Chondrocyte (in vitro differentiated cells): ENCODE measurements at regions not wholly inside any gene's neighbourhood (a gene's known extent, or its start where the extent isn't known, plus 50 kb on each side); places are given as distances from the start of the nearest gene placed in this dataset.

Experiments
- DNase-seq: peaks from one replicate; pipeline ENCODE4 v3.0.0; 2021; ENCODE audit warnings: mixed read lengths, low spot score
- H3K27ac Mint-ChIP-seq: one replicate; pipeline ENCODE4 v1.8.0; 2021; ENCODE audit warnings: mild to moderate bottlenecking, moderate library complexity, mixed read lengths; ENCODE audit not compliant: unreplicated experiment
- H3K27me3 Mint-ChIP-seq: 2 replicates; pipeline ENCODE4 v1.8.0; 2021; ENCODE audit warnings: low read depth, mixed read lengths
- H3K36me3 Mint-ChIP-seq: 2 replicates; pipeline ENCODE4 v1.8.0; 2021; ENCODE audit warnings: low read depth, mixed read lengths
- H3K4me1 Mint-ChIP-seq: 2 replicates; pipeline ENCODE4 v1.8.0; 2021; ENCODE audit warnings: low read depth, mild to moderate bottlenecking, mixed read lengths
- H3K4me3 Mint-ChIP-seq: one replicate; pipeline ENCODE4 v1.8.0; 2021; ENCODE audit warnings: mild to moderate bottlenecking, moderate library complexity, mixed read lengths; ENCODE audit not compliant: unreplicated experiment
- H3K9me3 Mint-ChIP-seq: 2 replicates; pipeline ENCODE4 v1.8.0; 2021; ENCODE audit warnings: low read depth, mixed read lengths
- CTCF ChIP-seq: fragments of 200-600 bp; sonication (generic); IDR thresholded peaks from 2 replicates; pipeline ENCODE4 v1.5.0; 2021; ENCODE audit warnings: antibody characterized with exemption, mild to moderate bottlenecking, moderate library complexity

GRCh38 chr7:156218544-156219306 lies 406.5 kb upstream of the SHH start:
- TF ChIP-seq CTCF, result no peak
- DNase-seq, result no peak

GRCh38 chr7:156217803-156218202 lies 405.5 kb upstream of the SHH start:
- TF ChIP-seq CTCF, result no peak
- no peak for DNase-seq

More at GRCh38 chr7:156218544-156219306, 406.5 kb upstream of the SHH start:
- H3K27ac Mint-ChIP-seq, result no peak overlapping the region
- H3K36me3 Mint-ChIP-seq, result no peaks in the 10 kb centered on the region
- no peaks in the 10 kb centered on the region for H3K9me3 Mint-ChIP-seq
- H3K4me1 Mint-ChIP-seq, result no peaks in the 10 kb centered on the region
- peaks cover 3% of the 10 kb centered on the region for H3K27me3 Mint-ChIP-seq
- H3K4me3 Mint-ChIP-seq, result no peak overlapping the region

GRCh38 chr7:156209087-156209486 lies 396.8 kb upstream of the SHH start:
- H3K9me3 Mint-ChIP-seq, result no peaks in the 10 kb centered on the region
- DNase-seq, result no peak
- TF ChIP-seq CTCF, result no peak

More at GRCh38 chr7:156217803-156218202, 405.5 kb upstream of the SHH start:
- Mint-ChIP-seq H3K4me1 (no peaks in the 10 kb centered on the region), H3K27ac (no peak overlapping the region), H3K9me3 (no peaks in the 10 kb centered on the region), H3K27me3 (peaks cover 3% of the 10 kb centered on the region), H3K36me3 (no peaks in the 10 kb centered on the region), H3K4me3 (no peak overlapping the region)

GRCh38 chr7:156207306-156207705 lies 395.0 kb upstream of the SHH start:
- no peaks in the 10 kb centered on the region for H3K4me1 Mint-ChIP-seq
- TF ChIP-seq CTCF, result no peak
- H3K27me3 Mint-ChIP-seq, result no peaks in the 10 kb centered on the region
- H3K4me3 Mint-ChIP-seq, result no peak overlapping the region
- H3K9me3 Mint-ChIP-seq, result peaks cover 2% of the 10 kb centered on the region
- H3K36me3 Mint-ChIP-seq, result no peaks in the 10 kb centered on the region
- no peak for DNase-seq
- H3K27ac Mint-ChIP-seq, result no peak overlapping the region

More at GRCh38 chr7:156209087-156209486, 396.8 kb upstream of the SHH start:
- Mint-ChIP-seq H3K4me3 (no peak overlapping the region), H3K27me3 (no peaks in the 10 kb centered on the region), H3K36me3 (no peaks in the 10 kb centered on the region), H3K27ac (no peak overlapping the region), H3K4me1 (no peaks in the 10 kb centered on the region)

GRCh38 chr7:156206174-156206573 lies 393.9 kb upstream of the SHH start:
- no peak overlapping the region for H3K4me3 Mint-ChIP-seq
- no peak for TF ChIP-seq CTCF
- H3K27ac Mint-ChIP-seq, result no peak overlapping the region
- H3K27me3 Mint-ChIP-seq, result no peaks in the 10 kb centered on the region
- H3K4me1 Mint-ChIP-seq, result no peaks in the 10 kb centered on the region
- no peak for DNase-seq
- H3K9me3 Mint-ChIP-seq, result peaks cover 2% of the 10 kb centered on the region
- no peaks in the 10 kb centered on the region for H3K36me3 Mint-ChIP-seq
